Fibroblast of the aortic adventitia (primary cell): ENCODE measurements at regions not wholly inside any gene's neighbourhood (a gene's known extent, or its start where the extent isn't known, plus 50 kb on each side); places are given as distances from the start of the nearest gene placed in this dataset.

Experiments
- DNase-seq: peaks from one replicate; pipeline ENCODE4 v3.0.0-alpha.2; 2010; ENCODE audit warnings: low read depth
- H3K4me3 ChIP-seq: 2 replicates; pipeline ENCODE4 v1.5.1; 2011; ENCODE audit warnings: low read depth, mild to moderate bottlenecking, control low read depth, low read length, moderate library complexity
- TF ChIP-seq, protein P1 (sequence below): IDR thresholded peaks from 2 replicates; pipeline ENCODE4 v1.5.1; 2011; ENCODE audit warnings: mild to moderate bottlenecking, low read length, control low read depth, inconsistent platforms; ENCODE audit not compliant: insufficient read depth

GRCh38 chr7:3210531-3210930, 90.5 kb upstream of the SDK1 start:
- no peak overlapping the region for H3K4me3 ChIP-seq
- DNase-seq: no peak
- TF ChIP-seq, protein P1, sequence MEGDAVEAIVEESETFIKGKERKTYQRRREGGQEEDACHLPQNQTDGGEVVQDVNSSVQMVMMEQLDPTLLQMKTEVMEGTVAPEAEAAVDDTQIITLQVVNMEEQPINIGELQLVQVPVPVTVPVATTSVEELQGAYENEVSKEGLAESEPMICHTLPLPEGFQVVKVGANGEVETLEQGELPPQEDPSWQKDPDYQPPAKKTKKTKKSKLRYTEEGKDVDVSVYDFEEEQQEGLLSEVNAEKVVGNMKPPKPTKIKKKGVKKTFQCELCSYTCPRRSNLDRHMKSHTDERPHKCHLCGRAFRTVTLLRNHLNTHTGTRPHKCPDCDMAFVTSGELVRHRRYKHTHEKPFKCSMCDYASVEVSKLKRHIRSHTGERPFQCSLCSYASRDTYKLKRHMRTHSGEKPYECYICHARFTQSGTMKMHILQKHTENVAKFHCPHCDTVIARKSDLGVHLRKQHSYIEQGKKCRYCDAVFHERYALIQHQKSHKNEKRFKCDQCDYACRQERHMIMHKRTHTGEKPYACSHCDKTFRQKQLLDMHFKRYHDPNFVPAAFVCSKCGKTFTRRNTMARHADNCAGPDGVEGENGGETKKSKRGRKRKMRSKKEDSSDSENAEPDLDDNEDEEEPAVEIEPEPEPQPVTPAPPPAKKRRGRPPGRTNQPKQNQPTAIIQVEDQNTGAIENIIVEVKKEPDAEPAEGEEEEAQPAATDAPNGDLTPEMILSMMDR: no peak

DNA sequence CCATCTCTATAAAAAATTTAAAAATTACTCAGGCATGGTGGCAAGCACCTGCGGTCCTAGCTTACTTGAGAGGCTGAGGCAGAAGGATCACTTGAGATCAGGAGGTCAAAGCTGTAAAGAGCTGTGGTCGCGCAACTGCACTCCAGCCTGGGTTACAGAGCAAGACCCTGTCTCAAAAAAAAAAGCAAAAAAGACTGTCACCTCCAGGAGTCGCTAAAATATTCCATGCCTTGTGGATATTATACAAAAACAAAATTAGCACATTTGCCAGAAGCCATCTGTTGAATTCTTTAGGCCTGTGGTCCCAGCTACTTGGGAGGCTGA, 87.0 kb upstream of the SDK1 start:
- TF ChIP-seq, protein P1: no peak
- DNase-seq: no peak

GRCh38 chr7:3215624-3216585, 85.1 kb upstream of the SDK1 start:
- TF ChIP-seq, protein P1: no peak
- no peak for DNase-seq
- no peak overlapping the region for H3K4me3 ChIP-seq

More for the DNA sequence above, 87.0 kb upstream of the SDK1 start:
- H3K4me3 ChIP-seq: no peak overlapping the region

DNA sequence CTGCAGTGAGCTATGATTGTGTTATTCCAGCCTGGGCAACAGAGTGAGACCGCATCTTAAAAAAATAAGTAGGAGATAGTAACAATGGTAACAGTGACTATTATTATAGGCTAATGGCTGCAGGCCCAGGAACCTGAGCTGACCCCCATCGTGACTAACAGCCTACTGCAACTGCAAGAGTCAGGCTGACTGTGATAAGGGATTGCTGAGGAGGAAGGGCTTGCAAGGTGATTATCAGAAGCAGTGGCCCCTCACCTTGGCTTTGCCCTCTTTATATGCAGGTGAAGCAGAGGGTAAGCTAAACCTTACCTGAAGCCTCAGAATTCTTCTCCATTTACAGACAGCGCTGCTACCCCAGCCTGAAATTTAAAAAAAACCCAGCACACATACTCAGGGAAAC, 83.9 kb upstream of the SDK1 start:
- H3K4me3 ChIP-seq: no peak overlapping the region
- peak; percentile 84 for DNase-seq
- TF ChIP-seq, protein P1: no peak

- H3K4me3 ChIP-seq: no peak overlapping the region
- TF ChIP-seq, protein P1: no peak
- peak; percentile 42 for DNase-seq
Measured at GRCh38 chr7:3218411-3219225, 82.4 kb upstream of the SDK1 start.

GRCh38 chr7:3229904-3230470, 71.1 kb upstream of the SDK1 start:
- no peak overlapping the region for H3K4me3 ChIP-seq
- no peak for DNase-seq
- TF ChIP-seq, protein P1: no peak
